Testis (tissue), 2 donors: ENCODE measurements at regions not wholly inside any gene's neighbourhood (a gene's known extent, or its start where the extent isn't known, plus 50 kb on each side); places are given as distances from the start of the nearest gene placed in this dataset.

Source experiments
- DNase-seq: peaks from one replicate; pipeline ENCODE4 v3.0.0-alpha.2; 2019
- H3K27ac ChIP-seq, 2 donors: fragments of 200-600 bp; sonication (generic); one replicate each; pipeline ENCODE4 v1.5.1; 2019
- H3K27me3 ChIP-seq: fragments of 200-600 bp; sonication (generic); one replicate; pipeline ENCODE4 v1.5.1; 2019
- H3K36me3 ChIP-seq: fragments of 200-600 bp; sonication (generic); one replicate; pipeline ENCODE4 v1.5.1; 2017; ENCODE audit warnings: low read depth; ENCODE audit errors: missing control alignments
- H3K4me1 ChIP-seq: fragments of 200-600 bp; sonication (generic); one replicate; pipeline ENCODE4 v1.5.1; 2019
- H3K4me3 ChIP-seq, 2 donors: fragments of 200-600 bp; sonication (generic); one replicate each; pipeline ENCODE4 v1.5.1; 2017 to 2019
- H3K9me3 ChIP-seq: fragments of 200-600 bp; sonication (generic); one replicate; pipeline ENCODE4 v1.5.1; 2017
- CTCF ChIP-seq, 3 experiments: fragments of 450-650 bp in 2 of 3; fragments of 200-600 bp in 1 of 3; sonication (generic) in 1 of 3; IDR thresholded peaks; one replicate each; pipeline ENCODE4 v1.5.1; 2016 to 2019; ENCODE audit warnings: antibody characterized with exemption in 3 of 3, mild to moderate bottlenecking in 2 of 3, moderate library complexity in 1 of 3
- POLR2A ChIP-seq: fragments of 450-650 bp; IDR thresholded peaks from one replicate; pipeline ENCODE4 v1.6.1; 2017; ENCODE audit warnings: antibody characterized with exemption, mild to moderate bottlenecking, moderate library complexity
- WGBS, 2 donors: methylation state at CpG; one replicate each; pipeline ENCODE4 v1.1.5; 2018; 5-methylcytosine and 5-hydroxymethylcytosine counted together
- intact Hi-C: fragments of 100-400 bp; cut with DNase I; formaldehyde crosslinking; loops from one replicate; pipeline ENCODE4 v1.15.1; 2023; ENCODE audit warnings: low total_unique reads

DNA sequence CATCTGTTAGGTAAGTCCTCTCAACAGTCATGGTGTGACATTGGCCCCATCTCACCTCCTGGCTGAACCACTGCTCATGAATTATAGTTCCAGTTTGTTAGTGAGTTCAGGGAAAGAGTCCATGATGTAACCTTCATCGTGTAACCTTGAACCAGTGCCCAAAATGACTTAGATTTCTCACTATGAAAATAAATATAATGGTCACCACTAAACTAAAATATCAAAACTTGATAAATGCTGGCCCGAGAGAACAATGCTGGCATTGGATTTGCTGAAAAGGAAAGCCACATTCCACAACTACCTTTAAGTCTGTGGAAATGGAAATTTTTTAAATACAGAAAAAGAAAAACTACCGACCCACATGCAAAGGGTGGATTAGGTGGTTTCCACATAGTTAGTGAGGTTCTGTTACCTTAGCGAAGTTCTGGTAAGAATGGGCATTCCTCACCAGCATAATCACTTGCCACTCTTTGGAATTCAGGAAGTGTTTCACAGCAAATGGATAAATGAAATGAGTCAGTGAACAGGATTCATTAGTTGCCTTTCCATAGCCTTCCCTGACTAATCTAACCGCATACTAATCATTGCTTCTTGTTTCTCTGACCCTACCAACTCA is 133.9 kb upstream of the CTAGE1 start:
- H3K27ac ChIP-seq, result no peak overlapping the region
- intact Hi-C loops, result loop anchor here (10.0 kb wide), 1 partner anchor 207 kb away; no protein-coding TSS in a partner anchor
- no peak for DNase-seq
- H3K4me3 ChIP-seq, result no peak overlapping the region
- no peak for TF ChIP-seq POLR2A
- TF ChIP-seq CTCF (IDR thresholded peaks at IDR 0.05), result no peak
- peaks cover 5% of the 10 kb centered on the region for H3K4me1 ChIP-seq
- H3K9me3 ChIP-seq, result no peaks in the 10 kb centered on the region
- no peaks in the 10 kb centered on the region for H3K27me3 ChIP-seq
- H3K36me3 ChIP-seq, result no peaks in the 10 kb centered on the region
- WGBS, 2 donors, result 53 to 59% methylated on average over 5 of the region's 5 CpGs

DNA sequence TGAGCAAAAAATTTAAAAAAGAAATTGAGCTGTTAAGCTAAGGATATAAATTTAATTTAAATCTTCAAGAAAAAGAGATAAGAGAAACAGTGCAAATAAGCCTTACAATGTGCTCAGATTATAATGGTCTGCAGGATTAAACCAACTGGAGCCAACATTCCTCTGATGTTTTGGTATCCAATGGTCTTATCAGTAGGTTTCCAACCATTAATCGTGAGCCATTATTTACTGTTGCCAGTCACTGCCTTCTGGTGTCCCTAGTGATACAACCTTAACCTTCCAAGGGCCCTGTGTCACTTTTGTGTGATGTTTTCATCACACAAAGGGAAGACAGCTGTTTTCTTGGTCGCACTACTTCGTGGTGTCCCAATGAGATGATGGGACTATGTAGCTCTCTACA is 134.5 kb upstream of the CTAGE1 start:
- H3K36me3 ChIP-seq, result no peaks in the 10 kb centered on the region
- no peaks in the 10 kb centered on the region for H3K4me1 ChIP-seq
- no peak for TF ChIP-seq POLR2A
- no peak for TF ChIP-seq CTCF (IDR thresholded peaks at IDR 0.05)
- intact Hi-C loops, result loop anchor here (10.0 kb wide), 1 partner anchor 207 kb away; no protein-coding TSS in a partner anchor
- H3K27me3 ChIP-seq, result no peaks in the 10 kb centered on the region
- no peak overlapping the region for H3K27ac ChIP-seq
- H3K4me3 ChIP-seq, result no peak overlapping the region
- no peak for DNase-seq
- 51 to 59% methylated on average over 3 of the region's 3 CpGs for WGBS, 2 donors
- no peaks in the 10 kb centered on the region for H3K9me3 ChIP-seq

- no peaks in the 10 kb centered on the region for H3K27me3 ChIP-seq
- no peak overlapping the region for H3K4me3 ChIP-seq
- no peak for TF ChIP-seq POLR2A
- no peak for TF ChIP-seq CTCF (IDR thresholded peaks at IDR 0.05)
- no peak overlapping the region for H3K27ac ChIP-seq
- no peaks in the 10 kb centered on the region for H3K4me1 ChIP-seq
- intact Hi-C loops, result loop anchor here (10.0 kb wide), 1 partner anchor 208 kb away; no protein-coding TSS in a partner anchor
- no peak for DNase-seq
- no peaks in the 10 kb centered on the region for H3K9me3 ChIP-seq
- 79 to 83% methylated on average over 3 of the region's 3 CpGs for WGBS, 2 donors
- no peaks in the 10 kb centered on the region for H3K36me3 ChIP-seq
Observed at GRCh38 chr18:22552899-22553460, 135.3 kb upstream of the CTAGE1 start.

DNA sequence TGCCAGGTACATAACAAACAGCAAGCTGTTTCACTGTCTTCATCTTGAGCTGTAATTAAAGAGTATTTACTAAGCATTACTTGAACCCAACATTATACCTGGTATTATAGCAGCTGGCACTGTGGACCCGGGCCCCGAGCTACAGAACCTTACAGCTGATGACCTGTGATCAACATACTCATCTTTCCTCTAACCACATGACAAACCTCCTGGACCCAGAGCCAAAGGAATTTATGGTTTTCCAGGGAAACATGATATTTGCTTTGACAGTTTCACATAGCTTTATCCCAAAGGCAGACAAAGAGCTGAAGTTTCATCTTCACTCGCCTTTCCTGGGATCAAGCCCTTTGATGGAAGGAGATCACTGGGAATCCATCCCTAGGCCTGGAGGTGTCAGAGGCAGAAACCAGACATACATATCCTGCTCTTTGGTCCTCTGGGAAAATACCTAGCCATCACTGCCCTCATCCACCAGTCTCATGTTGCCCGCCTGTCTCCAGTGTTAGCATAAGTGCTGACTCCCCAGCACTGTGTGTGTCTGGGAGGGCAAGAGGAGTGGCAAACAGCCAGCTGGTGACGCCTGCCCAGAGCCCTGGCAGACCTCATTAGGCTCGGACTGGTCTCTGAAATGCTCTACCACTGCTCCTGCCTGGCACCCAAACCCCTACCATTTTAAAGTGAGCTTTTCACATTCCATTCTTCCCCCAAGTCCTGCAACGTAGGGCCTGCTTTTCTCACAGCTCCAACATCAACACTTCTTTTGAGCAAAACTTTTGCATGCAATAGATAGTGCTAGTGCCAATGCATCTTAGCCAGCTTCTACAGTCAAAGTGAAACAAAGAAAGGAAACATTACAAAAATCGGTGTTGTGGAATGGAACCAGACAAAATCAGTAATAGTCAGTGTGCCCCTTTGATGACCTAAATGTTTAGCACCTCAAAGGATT is 138.8 kb upstream of the CTAGE1 start:
- Histone ChIP-seq H3K4me3 (no peak overlapping the region), H3K27ac (no peak overlapping the region)
- intact Hi-C loops, result loop anchor here (10.0 kb wide), 1 partner anchor 212 kb away; no protein-coding TSS in a partner anchor

More for the DNA sequence above, 138.8 kb upstream of the CTAGE1 start:
- H3K27me3 ChIP-seq, result no peaks in the 10 kb centered on the region
- H3K4me1 ChIP-seq, result peaks cover 4% of the 10 kb centered on the region
- peak; percentile 47 for DNase-seq
- TF ChIP-seq POLR2A, result no peak
- no peak for TF ChIP-seq CTCF (IDR thresholded peaks at IDR 0.05)
- H3K9me3 ChIP-seq, result no peaks in the 10 kb centered on the region
- H3K36me3 ChIP-seq, result no peaks in the 10 kb centered on the region
- WGBS, 2 donors, result 63 to 71% methylated on average over 8 of the region's 8 CpGs
